Activated CD4-positive, alpha-beta T cell treated with anti-CD3 and anti-CD28 coated beads, Interleukin-2, amount 50 U/mL, for 24 hours (primary cell): ENCODE measurements at regions not wholly inside any gene's neighbourhood (a gene's known extent, or its start where the extent isn't known, plus 50 kb on each side); places are given as distances from the start of the nearest gene placed in this dataset.

ENCODE experiments used
- DNase-seq, 2 donors: peaks; one replicate each; pipeline ENCODE4 v3.0.0-alpha.2; 2020; ENCODE audit warnings: low read depth in 1 of 2, low spot score in 1 of 2

DNA sequence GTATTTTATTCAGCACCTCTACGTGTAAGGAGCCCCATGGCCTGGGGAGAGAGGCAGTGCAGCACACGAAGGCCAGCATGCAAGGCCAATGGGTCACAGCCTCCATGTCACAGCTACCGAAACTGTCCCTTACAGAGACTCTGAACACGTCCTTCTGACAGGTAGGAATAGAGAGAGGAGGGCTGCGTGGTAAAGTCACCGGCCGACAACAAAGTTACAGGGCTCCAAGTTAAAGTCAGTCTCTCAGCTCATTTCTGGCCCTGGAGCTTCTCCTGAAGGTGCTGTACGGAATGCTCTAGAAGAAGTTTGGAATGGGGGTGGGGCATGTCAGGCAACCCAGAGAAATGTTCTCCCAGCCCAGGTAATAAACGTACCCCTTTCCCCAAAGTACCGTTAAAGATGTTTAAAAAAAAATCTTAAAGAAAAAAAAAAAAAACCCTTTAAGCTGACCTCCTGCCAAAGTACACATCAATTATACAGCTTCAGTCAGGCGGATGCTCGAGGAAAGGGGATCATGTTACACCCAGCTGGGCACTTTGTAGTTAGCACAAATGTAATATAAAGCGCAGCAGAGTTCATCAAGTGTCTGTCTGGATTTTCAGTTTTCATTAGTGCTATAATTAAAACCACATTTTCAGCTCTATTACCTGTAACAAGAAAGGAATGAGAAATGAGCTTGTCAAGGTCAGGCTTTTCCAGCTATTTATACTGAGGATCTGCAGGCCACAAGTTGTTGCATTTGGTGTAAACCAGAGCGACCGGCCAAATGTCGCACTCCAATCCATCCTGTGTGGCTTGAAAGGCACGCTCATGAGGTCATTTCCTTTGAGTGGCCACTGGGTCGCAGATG is 53.3 kb upstream of the CDKN3 start:
- no peak for DNase-seq

DNA sequence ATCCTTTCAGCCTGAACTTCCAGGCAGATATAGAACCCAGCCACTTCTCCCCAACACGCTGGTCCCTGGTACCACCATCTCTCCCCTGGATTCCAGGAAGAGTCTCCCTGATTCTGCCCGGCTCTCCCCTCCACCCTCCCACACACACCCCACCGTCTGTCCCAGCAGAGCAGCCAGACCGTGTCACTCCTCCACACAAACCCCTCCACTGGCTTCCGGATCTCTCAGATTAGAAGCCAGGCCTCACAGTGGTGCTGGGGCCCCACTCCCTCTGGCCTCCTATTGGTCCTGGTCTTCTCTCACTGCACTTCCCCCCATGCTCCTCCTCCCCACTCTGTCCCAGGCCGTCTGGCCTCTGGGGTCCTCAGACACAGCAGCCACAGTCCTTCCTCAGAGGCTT is 52.4 kb upstream of the CDKN3 start:
- no peak for DNase-seq

- no peak for DNase-seq
These were observed 50.5 kb upstream of the CDKN3 start for GRCh38 chr14:54346257-54346656.
